OCI-LY3 (cell line): ENCODE measurements at regions not wholly inside any gene's neighbourhood (a gene's known extent, or its start where the extent isn't known, plus 50 kb on each side); places are given as distances from the start of the nearest gene placed in this dataset.
"Not testable (repeated sequence)": the region's sequence is repeated elsewhere in the genome, so short reads cannot be mapped to it uniquely, and the experiment has no call there.

ENCODE experiments used
- H2AFZ ChIP-seq: fragments of 200-600, 300-600 bp; shearing (Covaris generic); 2 replicates; pipeline ENCODE4 v1.6.0; 2014; ENCODE audit warnings: antibody characterized with exemption, low read depth, low read length
- H3K27ac ChIP-seq: fragments of 200-600, 300-600 bp; sonication (generic); 2 replicates; pipeline ENCODE4 v1.5.1; 2014; ENCODE audit warnings: mild to moderate bottlenecking, low read length, moderate library complexity, mixed read lengths
- H3K27me3 ChIP-seq: fragments of 200-600, 300-600 bp; sonication (generic); 2 replicates; pipeline ENCODE4 v1.6.1; 2014; ENCODE audit warnings: low read depth, low read length, mixed read lengths
- H3K36me3 ChIP-seq: fragments of 200-600, 300-600 bp; sonication (generic); replicated peaks from 2 replicates; pipeline ENCODE3; 2014; ENCODE audit warnings: low read depth, low read length, mixed read lengths
- H3K4me1 ChIP-seq: fragments of 300-600, 200-600 bp; sonication (generic); 2 replicates; pipeline ENCODE4 v1.6.1; 2014; ENCODE audit warnings: low read length, mixed read lengths
- H3K4me2 ChIP-seq: fragments of 200-600, 300-600 bp; sonication (generic); 2 replicates; pipeline ENCODE4 v1.6.1; 2014; ENCODE audit warnings: low read length, mixed read lengths
- H3K4me3 ChIP-seq: fragments of 300-600, 200-600 bp; sonication (generic); 2 replicates; pipeline ENCODE4 v1.5.1; 2014; ENCODE audit warnings: antibody characterized with exemption, mild to moderate bottlenecking, low read length, moderate library complexity
- H3K79me2 ChIP-seq: fragments of 300-600, 200-600 bp; shearing (Covaris generic); 2 replicates; pipeline ENCODE4 v1.6.1; 2014; ENCODE audit warnings: mild to moderate bottlenecking, low read length, mixed read lengths
- H3K9ac ChIP-seq: fragments of 300-600, 200-600 bp; shearing (Covaris generic); 2 replicates; pipeline ENCODE4 v1.6.0; 2014; ENCODE audit warnings: mild to moderate bottlenecking, low read length, moderate library complexity
- H3K9me3 ChIP-seq: fragments of 200-600, 300-600 bp; shearing (Covaris generic); 2 replicates; pipeline ENCODE4 v1.6.1; 2014; ENCODE audit warnings: low read length, mixed read lengths; ENCODE audit not compliant: insufficient read depth
- H4K20me1 ChIP-seq: fragments of 200-600, 300-600 bp; sonication (generic); 2 replicates; pipeline ENCODE4 v1.6.1; 2016; ENCODE audit warnings: low read length, mixed read lengths; ENCODE audit not compliant: insufficient read depth
- EZH2phosphoT487 ChIP-seq: fragments of 200-600 bp; shearing (Covaris generic); IDR thresholded peaks from 2 replicates; pipeline ENCODE4 v1.6.1; 2018; ENCODE audit warnings: antibody characterized with exemption, mixed run types, low read depth
- TF ChIP-seq, protein P1 (sequence below): fragments of 200-600, 300-600 bp; sonication (generic); IDR thresholded peaks from 2 replicates; pipeline ENCODE4 v1.5.1; 2014; ENCODE audit warnings: antibody characterized with exemption, low read length, low read depth

DNA sequence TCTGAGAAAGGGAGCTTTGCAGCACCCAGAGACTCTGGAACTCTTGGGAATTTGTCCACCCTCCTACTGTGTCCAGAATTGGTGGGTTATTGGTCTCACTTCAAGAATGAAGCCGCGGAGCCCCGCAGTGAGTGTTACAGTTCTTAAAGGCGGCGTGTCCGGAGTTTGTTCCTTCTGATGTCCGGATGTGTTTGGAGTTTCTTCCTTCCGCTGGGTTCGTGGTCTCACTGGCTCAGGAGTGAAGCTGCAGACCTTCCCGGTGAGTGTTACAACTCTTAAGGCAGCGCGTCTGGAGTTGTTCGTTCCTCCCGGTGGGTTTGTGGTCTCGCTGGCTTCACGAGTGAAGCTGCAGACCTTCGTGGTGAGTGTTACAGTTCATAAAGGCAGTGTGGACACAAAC is 824.7 kb downstream of the LRRTM4 start:
- H3K27ac ChIP-seq, H3K9ac ChIP-seq, H3K9me3 ChIP-seq, H3K36me3 ChIP-seq, H3K79me2 ChIP-seq, H2AFZ ChIP-seq, H3K4me2 ChIP-seq, H3K4me3 ChIP-seq, H3K27me3 ChIP-seq, H4K20me1 ChIP-seq, H3K4me1 ChIP-seq: not testable (repeated sequence)

DNA sequence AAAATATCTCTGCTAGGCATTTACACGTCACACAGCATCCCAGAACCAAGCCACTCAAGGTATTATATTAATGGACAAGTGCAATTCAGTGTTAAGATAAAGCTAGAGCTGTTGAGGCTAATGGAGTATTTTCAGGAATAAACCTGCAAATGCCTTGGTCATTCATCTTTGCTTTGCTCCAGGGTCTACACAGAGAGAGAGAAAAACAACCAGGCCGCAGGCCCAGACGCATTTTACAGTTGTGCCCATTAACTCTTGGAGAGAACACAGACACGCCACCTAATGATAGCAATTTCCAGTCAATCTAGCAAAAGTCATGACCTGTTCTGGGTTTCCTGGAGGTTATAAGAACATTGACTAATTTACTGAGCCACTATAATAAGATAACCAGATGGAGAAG is 829.3 kb downstream of the LRRTM4 start:
- Histone ChIP-seq H3K4me3 (no peak overlapping the region), H3K27ac (no peak overlapping the region), H2AFZ (no peak overlapping the region), H3K79me2 (no peaks in the 10 kb centered on the region), H4K20me1 (no peaks in the 10 kb centered on the region), H3K4me2 (no peak overlapping the region), H3K27me3 (no peaks in the 10 kb centered on the region), H3K36me3 (no peaks in the 10 kb centered on the region), H3K9ac (no peak overlapping the region), H3K9me3 (no peaks in the 10 kb centered on the region), H3K4me1 (no peaks in the 10 kb centered on the region)
- no peak for TF ChIP-seq EZH2phosphoT487

DNA sequence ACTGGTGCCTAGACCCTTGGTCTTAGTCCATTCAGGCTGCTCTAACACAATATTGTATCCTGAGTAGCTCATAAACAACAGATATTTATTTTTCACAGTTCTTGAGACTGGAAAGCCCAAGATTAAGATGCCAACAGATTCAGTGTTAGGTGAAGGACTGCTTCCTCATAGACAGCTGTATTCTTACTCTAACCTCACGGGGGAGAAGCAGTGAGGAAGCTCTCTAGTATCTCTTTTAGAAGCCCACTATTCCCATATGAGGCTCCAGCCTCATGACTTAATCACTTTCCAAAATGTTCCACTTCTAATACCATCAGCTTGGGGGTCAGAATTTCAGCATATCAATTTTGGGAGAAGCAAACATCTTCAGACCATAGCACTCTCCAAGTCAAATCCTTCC is 833.4 kb downstream of the LRRTM4 start:
- no peak overlapping the region for H3K27ac ChIP-seq
- H2AFZ ChIP-seq = no peak overlapping the region
- no peaks in the 10 kb centered on the region for H3K27me3 ChIP-seq
- TF ChIP-seq EZH2phosphoT487 = no peak
- TF ChIP-seq, protein P1, sequence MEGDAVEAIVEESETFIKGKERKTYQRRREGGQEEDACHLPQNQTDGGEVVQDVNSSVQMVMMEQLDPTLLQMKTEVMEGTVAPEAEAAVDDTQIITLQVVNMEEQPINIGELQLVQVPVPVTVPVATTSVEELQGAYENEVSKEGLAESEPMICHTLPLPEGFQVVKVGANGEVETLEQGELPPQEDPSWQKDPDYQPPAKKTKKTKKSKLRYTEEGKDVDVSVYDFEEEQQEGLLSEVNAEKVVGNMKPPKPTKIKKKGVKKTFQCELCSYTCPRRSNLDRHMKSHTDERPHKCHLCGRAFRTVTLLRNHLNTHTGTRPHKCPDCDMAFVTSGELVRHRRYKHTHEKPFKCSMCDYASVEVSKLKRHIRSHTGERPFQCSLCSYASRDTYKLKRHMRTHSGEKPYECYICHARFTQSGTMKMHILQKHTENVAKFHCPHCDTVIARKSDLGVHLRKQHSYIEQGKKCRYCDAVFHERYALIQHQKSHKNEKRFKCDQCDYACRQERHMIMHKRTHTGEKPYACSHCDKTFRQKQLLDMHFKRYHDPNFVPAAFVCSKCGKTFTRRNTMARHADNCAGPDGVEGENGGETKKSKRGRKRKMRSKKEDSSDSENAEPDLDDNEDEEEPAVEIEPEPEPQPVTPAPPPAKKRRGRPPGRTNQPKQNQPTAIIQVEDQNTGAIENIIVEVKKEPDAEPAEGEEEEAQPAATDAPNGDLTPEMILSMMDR = no peak
- no peaks in the 10 kb centered on the region for H3K79me2 ChIP-seq
- H3K9ac ChIP-seq = no peak overlapping the region
- no peaks in the 10 kb centered on the region for H3K9me3 ChIP-seq
- H3K4me2 ChIP-seq = no peak overlapping the region
- H4K20me1 ChIP-seq = no peaks in the 10 kb centered on the region
- H3K4me3 ChIP-seq = no peak overlapping the region
- H3K36me3 ChIP-seq = no peaks in the 10 kb centered on the region
- H3K4me1 ChIP-seq = no peaks in the 10 kb centered on the region

DNA sequence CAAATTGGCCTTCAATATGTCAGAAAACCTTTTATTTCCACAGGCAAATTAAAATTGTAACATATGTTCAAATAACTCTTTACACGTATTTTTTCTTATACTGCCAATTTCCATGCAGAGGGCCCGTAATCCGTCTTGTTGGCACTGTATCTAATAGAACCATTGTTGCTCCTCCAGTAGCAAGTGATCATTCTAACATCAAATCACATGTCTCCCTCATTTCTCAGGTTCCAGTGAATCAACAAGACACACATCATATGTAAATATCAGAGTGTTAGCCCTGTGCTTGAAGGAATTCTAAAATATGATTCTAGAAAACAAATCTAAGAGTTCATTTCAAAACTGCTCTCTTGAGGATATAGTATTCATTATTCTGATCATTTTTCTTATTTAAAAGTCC is 834.3 kb downstream of the LRRTM4 start:
- no peaks in the 10 kb centered on the region for H4K20me1 ChIP-seq
- no peaks in the 10 kb centered on the region for H3K36me3 ChIP-seq
- TF ChIP-seq, protein P1 = no peak
- TF ChIP-seq EZH2phosphoT487 = no peak
- H2AFZ ChIP-seq = no peak overlapping the region
- H3K27ac ChIP-seq = no peak overlapping the region
- no peak overlapping the region for H3K9ac ChIP-seq
- H3K4me2 ChIP-seq = no peak overlapping the region
- H3K9me3 ChIP-seq = no peaks in the 10 kb centered on the region
- no peaks in the 10 kb centered on the region for H3K27me3 ChIP-seq
- H3K4me3 ChIP-seq = no peak overlapping the region
- no peaks in the 10 kb centered on the region for H3K79me2 ChIP-seq
- H3K4me1 ChIP-seq = no peaks in the 10 kb centered on the region

DNA sequence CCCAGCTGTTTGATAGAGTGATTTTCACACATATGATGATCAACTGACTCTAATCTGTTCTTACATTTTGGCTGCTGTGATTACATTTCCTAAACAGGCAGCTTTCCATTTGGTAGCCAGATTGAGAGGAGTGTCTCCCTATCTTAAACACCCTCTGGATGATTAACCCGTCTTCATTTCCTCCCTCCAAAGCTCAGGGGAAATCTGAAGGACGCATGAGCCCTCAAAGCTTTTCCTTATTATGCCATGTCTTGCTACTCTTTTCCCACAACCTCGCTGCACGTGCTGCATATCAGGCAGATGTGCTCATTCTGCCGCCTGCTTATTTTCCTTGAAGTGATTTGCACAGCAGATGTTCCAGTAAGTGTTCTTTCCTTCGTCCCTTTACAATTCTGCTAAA is 837.4 kb downstream of the LRRTM4 start:
- Histone ChIP-seq H3K4me1 (no peaks in the 10 kb centered on the region), H3K27ac (no peak overlapping the region), H3K4me3 (no peak overlapping the region), H3K79me2 (no peaks in the 10 kb centered on the region), H3K4me2 (no peak overlapping the region), H3K9ac (no peak overlapping the region), H3K9me3 (no peaks in the 10 kb centered on the region), H4K20me1 (no peaks in the 10 kb centered on the region), H2AFZ (no peak overlapping the region), H3K27me3 (no peaks in the 10 kb centered on the region), H3K36me3 (no peaks in the 10 kb centered on the region)
- TF ChIP-seq EZH2phosphoT487 = no peak
- TF ChIP-seq, protein P1 = no peak
